GM20000 (cell line): ENCODE measurements at regions not wholly inside any gene's neighbourhood (a gene's known extent, or its start where the extent isn't known, plus 50 kb on each side); places are given as distances from the start of the nearest gene placed in this dataset.

ENCODE experiments used
- DNase-seq: peaks from one replicate; pipeline ENCODE4 v3.0.0; 2012; ENCODE audit warnings: low spot score
- CTCF ChIP-seq: IDR thresholded peaks from 2 replicates; pipeline ENCODE4 v1.5.1; 2012; ENCODE audit warnings: mild to moderate bottlenecking, control low read depth; ENCODE audit errors: extremely low read depth, missing control alignments

GRCh38 chr15:96268442-96269204 lies 61.9 kb upstream of the NR2F2 start:
- no peak for TF ChIP-seq CTCF
- DNase-seq = no peak

- TF ChIP-seq CTCF = no peak
Observed at GRCh38 chr15:96270581-96271172, 59.8 kb upstream of the NR2F2 start.

GRCh38 chr15:96272427-96272826 lies 58.1 kb upstream of the NR2F2 start:
- TF ChIP-seq CTCF = no peak

More at GRCh38 chr15:96270581-96271172, 59.8 kb upstream of the NR2F2 start:
- DNase-seq = no peak

GRCh38 chr15:96273317-96274086 lies 57.0 kb upstream of the NR2F2 start:
- TF ChIP-seq CTCF = no peak
- DNase-seq = no peak

More at GRCh38 chr15:96272427-96272826, 58.1 kb upstream of the NR2F2 start:
- no peak for DNase-seq

- no peak for DNase-seq
- TF ChIP-seq CTCF = no peak
Observed at GRCh38 chr15:96274087-96274440, 56.4 kb upstream of the NR2F2 start.

- no peak for DNase-seq
- no peak for TF ChIP-seq CTCF
Observed at GRCh38 chr15:96274698-96275097, 55.8 kb upstream of the NR2F2 start.
